SK-N-SH (cell line): ENCODE measurements at regions not wholly inside any gene's neighbourhood (a gene's known extent, or its start where the extent isn't known, plus 50 kb on each side); places are given as distances from the start of the nearest gene placed in this dataset.
A peak's percentile ranks its signal among the peaks of the same experiment; 100 is the strongest.

Experiments
- CTCF ChIA-PET: fragments of 300-600, 350-600 bp; formaldehyde crosslinking; extraction: SDS; loops from one replicate; lab custom pipeline; 2021; lab: Yijun Ruan, JAX
- POLR2A ChIA-PET: fragments of 350-600 bp; sonication (Branson Sonifier 250); formaldehyde crosslinking; extraction: SDS; loops from one replicate; lab custom pipeline; 2020; ENCODE audit warnings: antibody characterized with exemption, inconsistent platforms; lab: Yijun Ruan, JAX
- DNase-seq: peaks from one replicate; pipeline ENCODE4 v3.0.0; 2012
- H2AFZ ChIP-seq: fragments of 200-600 bp; sonication (generic); 2 replicates; pipeline ENCODE4 v1.8.1; 2016; ENCODE audit warnings: antibody characterized with exemption, mild to moderate bottlenecking, low read depth
- H3F3A ChIP-seq: fragments of 200-600 bp; sonication (generic); replicated peaks from 2 replicates; pipeline ENCODE3; 2016; ENCODE audit warnings: antibody characterized with exemption, mild to moderate bottlenecking; ENCODE audit not compliant: insufficient read depth
- H3K27ac ChIP-seq, 2 experiments: fragments of 200-500 bp in 1 of 2; fragments of 200-600 bp in 1 of 2; sonication (Bioruptor generic) in 1 of 2; sonication (generic), shearing (Covaris generic) in 1 of 2; 2 replicates each; pipeline versions ENCODE4 v1.5.1 to v1.6.1; 2014 to 2016; ENCODE audit warnings: low read depth in 2 of 2, inconsistent platforms in 1 of 2, low read length in 1 of 2, mild to moderate bottlenecking in 1 of 2, mixed read lengths in 1 of 2
- H3K27me3 ChIP-seq: fragments of 200-600 bp; sonication (generic), shearing (Covaris generic); 2 replicates; pipeline ENCODE4 v1.6.1; 2016; ENCODE audit warnings: mixed run types; ENCODE audit not compliant: insufficient read depth
- H3K36me3 ChIP-seq, 2 experiments: fragments of 200-500 bp in 1 of 2; fragments of 200-600 bp in 1 of 2; sonication (Bioruptor generic) in 1 of 2; sonication (generic) in 1 of 2; replicated peaks in 1 of 2; 2 replicates each; pipeline versions ENCODE3 to v1.5.1; 2014 to 2016; ENCODE audit warnings: low read length in 1 of 2, mild to moderate bottlenecking in 1 of 2; ENCODE audit not compliant: insufficient read depth in 2 of 2, control insufficient read depth in 1 of 2
- H3K4me1 ChIP-seq, 2 experiments: fragments of 200-500 bp in 1 of 2; fragments of 200-600 bp in 1 of 2; sonication (Bioruptor generic) in 1 of 2; sonication (generic), shearing (Covaris generic) in 1 of 2; 2 replicates each; pipeline versions ENCODE4 v1.5.1 to v1.6.1; 2014 to 2016; ENCODE audit warnings: low read depth in 1 of 2, low read length in 1 of 2, mixed run types in 1 of 2; ENCODE audit not compliant: insufficient read depth in 2 of 2, control insufficient read depth in 1 of 2
- H3K4me2 ChIP-seq: fragments of 200-600 bp; sonication (generic), shearing (Covaris generic); 2 replicates; pipeline ENCODE4 v1.6.1; 2017; ENCODE audit warnings: mixed run types
- H3K4me3 ChIP-seq, 2 experiments: fragments of 200-500 bp in 1 of 2; fragments of 200-600 bp in 1 of 2; sonication (Bioruptor generic) in 1 of 2; sonication (generic), shearing (Covaris generic) in 1 of 2; 2 replicates each; pipeline versions ENCODE4 v1.5.1 to v1.8.1; 2014 to 2016; ENCODE audit warnings: low read depth in 2 of 2, inconsistent platforms in 1 of 2, low read length in 1 of 2, mild to moderate bottlenecking in 1 of 2, mixed read lengths in 1 of 2, moderate library complexity in 1 of 2
- H3K79me2 ChIP-seq: fragments of 200-600 bp; sonication (generic); 2 replicates; pipeline ENCODE4 v1.8.1; 2017; ENCODE audit warnings: mild to moderate bottlenecking; ENCODE audit not compliant: insufficient read depth
- H3K9ac ChIP-seq: fragments of 200-600 bp; sonication (generic); 2 replicates; pipeline ENCODE4 v1.6.1; 2017; ENCODE audit warnings: mixed run types
- H3K9me2 ChIP-seq: fragments of 200-600 bp; sonication (generic); 2 replicates; pipeline ENCODE4 v1.6.1; 2017; ENCODE audit warnings: mixed run types
- H3K9me3 ChIP-seq: fragments of 200-600 bp; sonication (generic); 2 replicates; pipeline ENCODE4 v1.6.1; 2017; ENCODE audit warnings: mixed run types, mild to moderate bottlenecking, moderate library complexity
- H4K20me1 ChIP-seq: fragments of 200-600 bp; sonication (generic); 2 replicates; pipeline ENCODE4 v1.6.1; 2017; ENCODE audit warnings: mild to moderate bottlenecking, mixed run types; ENCODE audit not compliant: insufficient read depth
- CHD2 ChIP-seq: fragments of 150-350 bp; IDR thresholded peaks from 2 replicates; pipeline ENCODE4 v1.6.1; 2018; ENCODE audit warnings: low read length; ENCODE audit not compliant: partially characterized antibody
- ELF1 ChIP-seq: IDR thresholded peaks from 2 replicates; pipeline ENCODE4 v1.4.0; 2012
- EP300 ChIP-seq, 2 experiments: IDR thresholded peaks; 2 replicates each; pipeline versions ENCODE4 v1.4.0 to v1.6.1; 2012; ENCODE audit warnings: borderline replicate concordance in 1 of 2, low read depth in 1 of 2, low read length in 1 of 2
- FOSL2 ChIP-seq: IDR thresholded peaks from 2 replicates; pipeline ENCODE4 v1.4.0; 2012; ENCODE audit warnings: low read depth, mild to moderate bottlenecking, moderate library complexity, borderline replicate concordance
- GABPA ChIP-seq: IDR thresholded peaks from 2 replicates; pipeline ENCODE4 v1.4.0; 2012; ENCODE audit warnings: low read depth, mild to moderate bottlenecking
- GATA2 ChIP-seq: sonication (generic); formaldehyde crosslinking; IDR thresholded peaks from 2 replicates; pipeline ENCODE4 v1.5.0; 2020; ENCODE audit warnings: mild to moderate bottlenecking, missing genetic modification reagents
- JUND ChIP-seq: IDR thresholded peaks from 2 replicates; pipeline ENCODE4 v1.4.0; 2012
- MEF2A ChIP-seq: IDR thresholded peaks from 2 replicates; pipeline ENCODE4 v1.4.0; 2012; ENCODE audit warnings: low read depth, borderline replicate concordance
- MXI1 ChIP-seq: IDR thresholded peaks from 2 replicates; pipeline ENCODE4 v1.6.1; 2012; ENCODE audit warnings: mild to moderate bottlenecking, low read depth, low read length, improper control_type of control experiment
- NRF1 ChIP-seq: IDR thresholded peaks from 2 replicates; pipeline ENCODE4 v1.6.1; 2012; ENCODE audit warnings: low read depth, mild to moderate bottlenecking, low read length
- RAD21 ChIP-seq: IDR thresholded peaks from 2 replicates; pipeline ENCODE4 v1.6.1; 2012; ENCODE audit warnings: mild to moderate bottlenecking, low read length
- RXRA ChIP-seq: IDR thresholded peaks from 2 replicates; pipeline ENCODE4 v1.4.0; 2012; ENCODE audit warnings: low read depth, mild to moderate bottlenecking, borderline replicate concordance
- SIN3A ChIP-seq: IDR thresholded peaks from 2 replicates; pipeline ENCODE4 v1.6.1; 2012; ENCODE audit warnings: low read depth, mild to moderate bottlenecking, low read length, moderate library complexity, borderline replicate concordance
- TAF1 ChIP-seq: IDR thresholded peaks from 2 replicates; pipeline ENCODE4 v1.6.1; 2012; ENCODE audit warnings: low read depth, mild to moderate bottlenecking, low read length, moderate library complexity, borderline replicate concordance
- TCF12 ChIP-seq: IDR thresholded peaks from 2 replicates; pipeline ENCODE4 v1.4.0; 2012
- YY1 ChIP-seq: IDR thresholded peaks from 2 replicates; pipeline ENCODE4 v1.4.0; 2012; ENCODE audit warnings: low read depth, mild to moderate bottlenecking
- WGBS: methylation state at CpG from one replicate; pipeline ENCODE4 v1.1.6; 2017; ENCODE audit warnings: low lambda C conversion rate; 5-methylcytosine and 5-hydroxymethylcytosine counted together
- TF ChIP-seq, protein P1 (sequence below): IDR thresholded peaks from 2 replicates; pipeline ENCODE4 v1.4.0; 2012; ENCODE audit warnings: low read depth, borderline replicate concordance
- TF ChIP-seq, protein P2 (sequence below): IDR thresholded peaks from 2 replicates; pipeline ENCODE4 v1.4.0; 2012; ENCODE audit warnings: low read depth
- TF ChIP-seq, protein P3 (sequence below): IDR thresholded peaks from 2 replicates; pipeline ENCODE4 v1.4.0; 2012; ENCODE audit warnings: low read depth, borderline replicate concordance
- TF ChIP-seq, protein P4 (sequence below): fragments of 150-350 bp; IDR thresholded peaks from 2 replicates; pipeline ENCODE4 v1.6.1; 2017; ENCODE audit warnings: antibody characterized with exemption, low read length, low read depth, borderline replicate concordance

DNA sequence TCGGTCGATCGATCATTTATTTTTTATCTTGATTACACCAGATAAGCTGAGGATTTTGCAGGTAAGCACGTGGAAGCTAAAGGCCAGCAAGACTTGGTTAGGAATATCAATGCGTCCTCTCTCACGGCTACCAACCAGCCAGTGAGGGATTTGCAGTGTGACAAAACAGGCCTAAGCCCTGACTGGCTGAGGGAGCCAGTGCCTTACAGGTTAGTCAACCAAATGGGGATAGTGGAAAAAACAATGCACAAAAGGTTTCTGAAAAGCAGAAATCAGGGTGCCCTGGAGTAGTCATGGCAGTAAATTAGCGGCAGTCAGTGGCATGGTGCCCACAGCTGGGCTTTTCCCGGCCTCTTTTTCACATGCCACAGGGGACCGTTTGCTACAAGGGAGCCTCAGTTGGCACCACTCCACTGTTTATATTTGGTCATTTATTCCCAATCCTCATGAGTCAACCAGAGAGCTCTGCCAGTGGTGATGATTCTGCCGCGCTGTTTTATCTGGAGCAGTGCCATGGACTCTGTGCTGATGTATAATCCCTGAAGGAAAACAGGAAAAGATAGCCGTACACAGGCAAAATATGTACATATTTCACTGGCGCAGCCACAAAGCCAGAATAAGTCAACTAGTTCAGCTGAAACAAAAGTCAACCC, 167.6 kb downstream of the RHOU start (continued):
- TF ChIP-seq MEF2A = peak; percentile 92
- TF ChIP-seq RAD21 = no peak; the same call in none of the 2 replicates
- TF ChIP-seq TCF12 = peak; percentile 94
- TF ChIP-seq RXRA = peak; percentile 86
- TF ChIP-seq, protein P1, sequence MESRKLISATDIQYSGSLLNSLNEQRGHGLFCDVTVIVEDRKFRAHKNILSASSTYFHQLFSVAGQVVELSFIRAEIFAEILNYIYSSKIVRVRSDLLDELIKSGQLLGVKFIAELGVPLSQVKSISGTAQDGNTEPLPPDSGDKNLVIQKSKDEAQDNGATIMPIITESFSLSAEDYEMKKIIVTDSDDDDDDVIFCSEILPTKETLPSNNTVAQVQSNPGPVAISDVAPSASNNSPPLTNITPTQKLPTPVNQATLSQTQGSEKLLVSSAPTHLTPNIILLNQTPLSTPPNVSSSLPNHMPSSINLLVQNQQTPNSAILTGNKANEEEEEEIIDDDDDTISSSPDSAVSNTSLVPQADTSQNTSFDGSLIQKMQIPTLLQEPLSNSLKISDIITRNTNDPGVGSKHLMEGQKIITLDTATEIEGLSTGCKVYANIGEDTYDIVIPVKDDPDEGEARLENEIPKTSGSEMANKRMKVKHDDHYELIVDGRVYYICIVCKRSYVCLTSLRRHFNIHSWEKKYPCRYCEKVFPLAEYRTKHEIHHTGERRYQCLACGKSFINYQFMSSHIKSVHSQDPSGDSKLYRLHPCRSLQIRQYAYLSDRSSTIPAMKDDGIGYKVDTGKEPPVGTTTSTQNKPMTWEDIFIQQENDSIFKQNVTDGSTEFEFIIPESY = peak; percentile 82
- peak; percentile 93 for TF ChIP-seq JUND
- TF ChIP-seq NRF1 = no peak
- TF ChIP-seq, protein P2, sequence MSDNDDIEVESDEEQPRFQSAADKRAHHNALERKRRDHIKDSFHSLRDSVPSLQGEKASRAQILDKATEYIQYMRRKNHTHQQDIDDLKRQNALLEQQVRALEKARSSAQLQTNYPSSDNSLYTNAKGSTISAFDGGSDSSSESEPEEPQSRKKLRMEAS = peak; percentile 83
- TF ChIP-seq MXI1 = peak; percentile 71
- TF ChIP-seq TAF1 = no peak; the same call in 1 of the 2 replicates
- peak; percentile 47; the same call in 1 of the 2 replicates for TF ChIP-seq ELF1

DNA sequence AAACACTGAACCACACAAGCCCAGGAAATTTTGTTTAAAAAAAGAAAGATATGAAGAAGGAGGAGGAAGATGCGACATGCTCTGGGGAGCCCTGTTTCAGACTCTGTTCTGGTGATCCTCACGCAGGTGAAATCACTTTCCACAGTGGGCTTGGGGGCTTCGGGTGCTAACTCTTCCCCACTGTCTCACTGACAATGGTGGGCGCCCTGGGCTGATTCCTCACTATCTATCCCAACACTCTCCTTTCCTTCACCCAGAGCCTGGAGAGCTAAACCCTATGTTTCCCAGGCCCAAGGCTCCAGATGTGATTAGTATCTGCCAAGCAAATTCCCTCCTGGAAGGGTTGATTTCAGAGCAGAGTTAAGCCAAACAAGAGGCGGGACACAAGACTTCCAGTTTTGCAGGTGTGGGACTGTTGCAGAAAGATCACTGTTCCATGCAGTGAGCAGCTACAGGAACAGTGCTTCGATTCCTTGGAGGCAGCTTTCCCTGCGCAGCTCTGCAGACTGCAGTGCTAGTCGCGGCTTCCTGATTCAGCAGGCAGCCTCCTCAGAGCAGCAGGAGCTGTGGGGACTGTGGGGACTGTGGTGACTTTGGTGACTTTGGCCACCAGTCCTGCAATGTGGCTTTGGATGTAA, 168.3 kb downstream of the RHOU start:
- no peak for DNase-seq
- H3K27me3 ChIP-seq = peaks cover 7% of the 10 kb centered on the region; the same call in 1 of the 2 replicates
- no peak overlapping the region for H3K9ac ChIP-seq
- CTCF ChIA-PET = interaction anchor here (1.0 to 4.8 kb wide), 5 partner anchors 37 to 324 kb away, joined by 3 to 24 read pairs (median 3); partner anchors contain the start of gene RHOU
- POLR2A ChIA-PET = interaction anchor here (0.6 kb wide), 1 partner anchor 10 kb away, joined by 3 read pairs; no protein-coding TSS in a partner anchor
- 66% methylated on average over 7 of the region's 9 CpGs for WGBS
- peak overlapping the region; percentile 49 to 77; a peak in 3 of 4 replicates for H3K27ac ChIP-seq
- 0 out of 2 replicates have a peak, but pooled peaks cover 5% of the 10 kb centered on the region for H3K9me3 ChIP-seq
- no peaks in the 10 kb centered on the region for H3K36me3 ChIP-seq
- H2AFZ ChIP-seq = no peak overlapping the region
- TF ChIP-seq RAD21 = 0 out of 2 replicates have a peak, but pooled peaks have one; percentile 2
- TF ChIP-seq JUND = no peak
- no peaks in the 10 kb centered on the region for H3K9me2 ChIP-seq
- H3F3A ChIP-seq = peaks cover 9% of the 10 kb centered on the region
- 0 out of 2 replicates have a peak, but pooled peaks cover 3% of the 10 kb centered on the region for H4K20me1 ChIP-seq
- H3K79me2 ChIP-seq = no peaks in the 10 kb centered on the region
- H3K4me3 ChIP-seq = no peak overlapping the region; a peak in 1 of 4 replicates
- no peak overlapping the region for H3K4me2 ChIP-seq
- H3K4me1 ChIP-seq = peaks cover 4 to 46% of the 10 kb centered on the region in 2 experiments; a peak in 2 of 4 replicates

DNA sequence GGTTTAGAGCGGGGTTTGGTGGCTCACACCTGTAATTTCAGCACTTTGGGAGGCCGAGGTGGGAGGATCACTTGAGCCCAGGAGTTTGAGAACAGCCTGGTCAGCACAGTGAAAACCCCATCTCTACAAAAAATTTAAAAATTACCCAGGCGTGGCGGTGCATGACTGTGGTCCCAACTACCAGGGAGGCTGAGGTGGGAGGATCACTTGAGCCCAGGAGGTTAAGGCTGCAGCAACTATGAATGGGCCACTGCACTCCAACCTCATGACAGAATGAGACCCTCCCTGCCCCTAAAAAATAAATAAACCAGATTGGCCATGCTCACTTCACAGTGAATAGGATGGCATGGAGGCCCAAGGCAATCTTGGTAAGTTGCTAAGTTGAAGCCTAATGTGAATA, 168.9 kb downstream of the RHOU start:
- Histone ChIP-seq H3K9me2 (no peaks in the 10 kb centered on the region), H3K4me1 (peaks cover 4 to 46% of the 10 kb centered on the region in 2 experiments; a peak in 2 of 4 replicates), H3K36me3 (no peaks in the 10 kb centered on the region), H3K27ac (no peak overlapping the region), H3K79me2 (no peaks in the 10 kb centered on the region), H3K9ac (no peak overlapping the region), H3K4me3 (no peak overlapping the region), H3K9me3 (0 out of 2 replicates have a peak, but pooled peaks cover 5% of the 10 kb centered on the region), H3F3A (peaks cover 9% of the 10 kb centered on the region), H4K20me1 (0 out of 2 replicates have a peak, but pooled peaks cover 3% of the 10 kb centered on the region), H3K27me3 (peaks cover 5% of the 10 kb centered on the region; the same call in 1 of the 2 replicates), H2AFZ (no peak overlapping the region), H3K4me2 (no peak overlapping the region)
- WGBS = 89% methylated on average over 4 of the region's 4 CpGs
- no peak for DNase-seq
- ChIA-PET POLR2A (no interaction called here), CTCF (interaction anchor here (1.0 to 4.8 kb wide), 5 partner anchors 38 to 324 kb away, joined by 3 to 24 read pairs (median 3); partner anchors contain the start of gene RHOU)
- TF ChIP-seq CHD2 (no peak), YY1 (no peak), SIN3A (no peak), MEF2A (no peak), NRF1 (no peak), GATA2 (CRISPR knock-in tag) (no peak), EP300 (IDR thresholded peaks at IDR 0.05; ENCODE audit: borderline replicate concordance in 1 of 2, low read depth in 1 of 2, low read length in 1 of 2) (no peak), JUND (no peak), FOSL2 (no peak), RXRA (no peak), GABPA (no peak), RAD21 (no peak)
- TF ChIP-seq, protein P3, sequence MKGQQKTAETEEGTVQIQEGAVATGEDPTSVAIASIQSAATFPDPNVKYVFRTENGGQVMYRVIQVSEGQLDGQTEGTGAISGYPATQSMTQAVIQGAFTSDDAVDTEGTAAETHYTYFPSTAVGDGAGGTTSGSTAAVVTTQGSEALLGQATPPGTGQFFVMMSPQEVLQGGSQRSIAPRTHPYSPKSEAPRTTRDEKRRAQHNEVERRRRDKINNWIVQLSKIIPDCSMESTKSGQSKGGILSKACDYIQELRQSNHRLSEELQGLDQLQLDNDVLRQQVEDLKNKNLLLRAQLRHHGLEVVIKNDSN = no peak
- TF ChIP-seq, protein P4, sequence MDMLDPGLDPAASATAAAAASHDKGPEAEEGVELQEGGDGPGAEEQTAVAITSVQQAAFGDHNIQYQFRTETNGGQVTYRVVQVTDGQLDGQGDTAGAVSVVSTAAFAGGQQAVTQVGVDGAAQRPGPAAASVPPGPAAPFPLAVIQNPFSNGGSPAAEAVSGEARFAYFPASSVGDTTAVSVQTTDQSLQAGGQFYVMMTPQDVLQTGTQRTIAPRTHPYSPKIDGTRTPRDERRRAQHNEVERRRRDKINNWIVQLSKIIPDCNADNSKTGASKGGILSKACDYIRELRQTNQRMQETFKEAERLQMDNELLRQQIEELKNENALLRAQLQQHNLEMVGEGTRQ = no peak
